ENCODE measurements at regions not wholly inside any gene's neighbourhood (a gene's known extent, or its start where the extent isn't known, plus 50 kb on each side); places are given as distances from the start of the nearest gene placed in this dataset.

GRCh38 chr7:42661312-42661711 lies 250.6 kb downstream of the C7orf25 start:
- no peak overlapping the region for H3K4me3 ChIP-seq (replicated peaks in 1 of 2; ENCODE audit: low read depth in 1 of 2, low read length in 2 of 2)
- no peak overlapping the region for H3K9ac ChIP-seq (ENCODE audit: low read length)
- TF ChIP-seq POLR2A (IDR thresholded peaks at IDR 0.05; ENCODE audit: borderline replicate concordance, extremely low read depth, insufficient read depth, insufficient read length) = no peak
- TF ChIP-seq CTCF (IDR thresholded peaks at IDR 0.05 in 2 of 3, conservative IDR thresholded peaks at IDR 0.05 in 1 of 3; ENCODE audit: borderline replicate concordance in 1 of 3, insufficient read depth in 1 of 3, low read depth in 2 of 3, low read length in 2 of 3) = no peak
- 0 out of 2 replicates have a peak, but pooled peaks have one; percentile 10 for TF ChIP-seq ATF3 (IDR thresholded peaks at IDR 0.05)
- no peak for TF ChIP-seq ZNF274 (IDR thresholded peaks at IDR 0.05; ENCODE audit: low read depth, low read length)
- TF ChIP-seq SIN3A (IDR thresholded peaks at IDR 0.05; ENCODE audit: low read depth) = no peak
- TF ChIP-seq YY1 (IDR thresholded peaks at IDR 0.05; ENCODE audit: extremely low read depth, insufficient replicate concordance, low read depth, low read length) = no peak
- no peak for TF ChIP-seq TCF7L2 (IDR thresholded peaks at IDR 0.05; ENCODE audit: borderline replicate concordance, extremely low read depth, insufficient read depth, insufficient read length)
- TF ChIP-seq SP1 (IDR thresholded peaks at IDR 0.05; ENCODE audit: low read depth) = peak; percentile 26; the same call in 1 of the 2 replicates
- TF ChIP-seq REST (IDR thresholded peaks at IDR 0.05; ENCODE audit: low read depth) = no peak
- no peak for TF ChIP-seq ZBTB33 (IDR thresholded peaks at IDR 0.05; ENCODE audit: extremely low read depth, insufficient replicate concordance, low read length)
- TF ChIP-seq ELF1 (IDR thresholded peaks at IDR 0.05; ENCODE audit: borderline replicate concordance, low read depth) = no peak
- TF ChIP-seq ZFX (IDR thresholded peaks at IDR 0.05) = no peak
- no peak for TF ChIP-seq EZH2 (IDR thresholded peaks at IDR 0.05)
- 0 out of 2 replicates have a peak, but pooled peaks have one; percentile 3 for TF ChIP-seq RAD21 (IDR thresholded peaks at IDR 0.05; ENCODE audit: low read depth)
- no peak for TF ChIP-seq POLR2AphosphoS5 (IDR thresholded peaks at IDR 0.05; ENCODE audit: low read depth, low read length)
- TF ChIP-seq CEBPB (IDR thresholded peaks at IDR 0.05; ENCODE audit: low read depth) = peak; percentile 63
- no peak for TF ChIP-seq EZH2phosphoT487 (IDR thresholded peaks at IDR 0.05; ENCODE audit: borderline replicate concordance)
- no peak for TF ChIP-seq EGR1 (IDR thresholded peaks at IDR 0.05; ENCODE audit: low read depth)
- TF ChIP-seq JUND (IDR thresholded peaks at IDR 0.05) = peak; percentile 53
- peak; percentile 52 for TF ChIP-seq FOSL1 (IDR thresholded peaks at IDR 0.05; ENCODE audit: low read depth)
- TF ChIP-seq CBX3 (IDR thresholded peaks at IDR 0.05; ENCODE audit: low read depth) = no peak
- no peak for TF ChIP-seq SRF (IDR thresholded peaks at IDR 0.05; ENCODE audit: low read depth)
- TF ChIP-seq MAX (IDR thresholded peaks at IDR 0.05) = no peak
- no peaks in the 10 kb centered on the region for H3K36me3 ChIP-seq (ENCODE audit: control insufficient read depth in 1 of 2, insufficient read depth in 2 of 2, low read length in 2 of 2)
- no peaks in the 10 kb centered on the region for H3K9me2 ChIP-seq (ENCODE audit: insufficient read depth)
- ATAC-seq = no peak
- intact Hi-C loops (cut with micrococcal nuclease) = no loop called here
- no TSS peak for BruUV-seq (replicated peaks)
- ChIA-PET RAD21 (ENCODE audit: low non-redundant PET in 1 of 2, low total read pairs in 2 of 2, uncharacterized antibody in 2 of 2, unreplicated experiment in 2 of 2) (no interaction called here), CTCF (no interaction called here), POLR2A (no interaction called here)
- H3K9me3 ChIP-seq (ENCODE audit: control insufficient read depth in 1 of 2, insufficient read depth in 1 of 2, low read depth in 1 of 2, low read length in 2 of 2) = no peaks in the 10 kb centered on the region
- no peak overlapping the region for H3K27ac ChIP-seq (ENCODE audit: low read depth, low read length)
- 0 out of 4 replicates have a peak, but pooled peaks cover 0 to 3% of the 10 kb centered on the region in 2 experiments for H3K4me1 ChIP-seq (ENCODE audit: control insufficient read depth in 1 of 2, insufficient read depth in 2 of 2, low read length in 2 of 2)
- peak; percentile 16 for DNase-seq (ENCODE audit: low read depth, low spot score)
- H2AFZ ChIP-seq (ENCODE audit: low read depth, low read length, poor library complexity, severe bottlenecking) = no peak overlapping the region
- no peaks in the 10 kb centered on the region for H3K79me2 ChIP-seq (ENCODE audit: insufficient read depth, low read length)
- H3K4me2 ChIP-seq (ENCODE audit: low read length) = no peak overlapping the region
- no peaks in the 10 kb centered on the region for H3K27me3 ChIP-seq (ENCODE audit: insufficient read depth, low read length)
- no peaks in the 10 kb centered on the region for H4K20me1 ChIP-seq (ENCODE audit: insufficient read depth)
